ENCODE measurements at regions not wholly inside any gene's neighbourhood (a gene's known extent, or its start where the extent isn't known, plus 50 kb on each side); places are given as distances from the start of the nearest gene placed in this dataset.
"Not testable (repeated sequence)": the region's sequence is repeated elsewhere in the genome, so short reads cannot be mapped to it uniquely, and the experiment has no call there.

DNA sequence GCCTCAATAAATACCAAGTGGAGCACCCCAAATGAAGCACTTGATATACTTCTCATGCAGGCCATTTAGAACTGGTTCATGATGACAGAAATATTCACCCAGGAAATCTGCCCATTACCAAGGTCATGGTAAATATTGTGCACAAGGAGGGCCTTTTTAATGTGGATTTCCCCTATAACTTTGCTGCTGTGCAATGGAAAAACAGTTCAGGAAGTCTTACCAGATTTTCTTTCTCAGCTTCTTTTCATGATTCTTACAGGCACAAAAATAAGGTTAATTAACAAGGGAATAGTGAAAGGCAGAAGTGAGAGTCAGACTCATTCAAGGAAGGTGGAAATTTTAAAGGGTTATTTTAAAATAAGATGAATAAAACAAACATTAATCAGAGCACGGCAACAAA is 904.3 kb upstream of the GRIA3 start:
- TF ChIP-seq, protein P1, sequence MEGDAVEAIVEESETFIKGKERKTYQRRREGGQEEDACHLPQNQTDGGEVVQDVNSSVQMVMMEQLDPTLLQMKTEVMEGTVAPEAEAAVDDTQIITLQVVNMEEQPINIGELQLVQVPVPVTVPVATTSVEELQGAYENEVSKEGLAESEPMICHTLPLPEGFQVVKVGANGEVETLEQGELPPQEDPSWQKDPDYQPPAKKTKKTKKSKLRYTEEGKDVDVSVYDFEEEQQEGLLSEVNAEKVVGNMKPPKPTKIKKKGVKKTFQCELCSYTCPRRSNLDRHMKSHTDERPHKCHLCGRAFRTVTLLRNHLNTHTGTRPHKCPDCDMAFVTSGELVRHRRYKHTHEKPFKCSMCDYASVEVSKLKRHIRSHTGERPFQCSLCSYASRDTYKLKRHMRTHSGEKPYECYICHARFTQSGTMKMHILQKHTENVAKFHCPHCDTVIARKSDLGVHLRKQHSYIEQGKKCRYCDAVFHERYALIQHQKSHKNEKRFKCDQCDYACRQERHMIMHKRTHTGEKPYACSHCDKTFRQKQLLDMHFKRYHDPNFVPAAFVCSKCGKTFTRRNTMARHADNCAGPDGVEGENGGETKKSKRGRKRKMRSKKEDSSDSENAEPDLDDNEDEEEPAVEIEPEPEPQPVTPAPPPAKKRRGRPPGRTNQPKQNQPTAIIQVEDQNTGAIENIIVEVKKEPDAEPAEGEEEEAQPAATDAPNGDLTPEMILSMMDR (IDR thresholded peaks at IDR 0.05): no peak
- H3K4me1 ChIP-seq (ENCODE audit: insufficient read depth, low read length): no peaks in the 10 kb centered on the region
- no peak overlapping the region for H3K4me3 ChIP-seq (ENCODE audit: low read length)
- no peaks in the 10 kb centered on the region for H3K27me3 ChIP-seq (ENCODE audit: control insufficient read depth in 1 of 2, insufficient read depth in 2 of 2, low read length in 2 of 2)
- H3K36me3 Mint-ChIP-seq (ENCODE audit: low read depth): no peaks in the 10 kb centered on the region
- no peaks in the 10 kb centered on the region for H3K9me3 Mint-ChIP-seq
- no peak overlapping the region for H3K4me3 Mint-ChIP-seq
- H3K27me3 Mint-ChIP-seq: no peaks in the 10 kb centered on the region
- DNase-seq (no peak), ATAC-seq (ENCODE audit: poor library complexity) (no peak)
- intact Hi-C loops (cut with DNase I, micrococcal nuclease): no loop called here
- no peaks in the 10 kb centered on the region for H3K9me3 ChIP-seq (ENCODE audit: control insufficient read depth in 1 of 2, insufficient read depth in 1 of 2, low read length in 2 of 2)
- no peaks in the 10 kb centered on the region for H3K36me3 ChIP-seq (ENCODE audit: insufficient read depth, low read length)
- no peaks in the 10 kb centered on the region for H3K4me1 Mint-ChIP-seq (ENCODE audit: low read depth)
- ChIA-PET CTCF (no interaction called here), POLR2A (no interaction called here)
- no peak overlapping the region for H3K27ac Mint-ChIP-seq
- no peak overlapping the region for H3K27ac ChIP-seq (ENCODE audit: low read depth in 1 of 2, low read length in 2 of 2)

DNA sequence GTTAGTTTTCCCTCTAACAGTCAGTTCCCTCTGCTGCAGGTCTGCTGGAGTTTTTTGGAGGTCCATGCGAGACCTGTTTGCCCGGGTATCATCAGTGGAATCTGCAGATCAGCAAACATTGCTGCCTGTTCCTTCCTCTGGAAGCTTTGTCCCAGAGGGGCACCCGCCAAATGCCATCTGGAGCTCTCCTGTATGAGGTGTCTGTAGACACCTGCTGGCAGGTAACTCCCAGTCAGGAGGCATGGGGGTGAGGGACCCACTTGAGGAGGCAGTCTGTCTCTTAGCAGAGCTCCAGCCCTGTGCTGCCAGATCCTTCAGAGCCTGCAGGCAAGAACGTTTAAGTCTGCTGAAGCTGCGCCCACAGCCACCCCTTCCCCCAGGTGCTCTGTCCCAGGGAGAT is 884.3 kb upstream of the GRIA3 start:
- H3K36me3 Mint-ChIP-seq (ENCODE audit: low read depth); DNase-seq; ATAC-seq (ENCODE audit: poor library complexity); intact Hi-C loops (cut with DNase I, micrococcal nuclease); H3K27ac ChIP-seq (ENCODE audit: low read depth in 1 of 2, low read length in 2 of 2); H3K4me3 ChIP-seq (ENCODE audit: low read length); H3K27me3 Mint-ChIP-seq; H3K4me1 ChIP-seq (ENCODE audit: insufficient read depth, low read length); POLR2A ChIA-PET; H3K27ac Mint-ChIP-seq; H3K4me1 Mint-ChIP-seq (ENCODE audit: low read depth); H3K9me3 Mint-ChIP-seq; H3K4me3 Mint-ChIP-seq; H3K27me3 ChIP-seq (ENCODE audit: control insufficient read depth in 1 of 2, insufficient read depth in 2 of 2, low read length in 2 of 2); H3K9me3 ChIP-seq (ENCODE audit: control insufficient read depth in 1 of 2, insufficient read depth in 1 of 2, low read length in 2 of 2); H3K36me3 ChIP-seq (ENCODE audit: insufficient read depth, low read length): not testable (repeated sequence)
- CTCF ChIA-PET: interaction anchor here (0.6 kb wide), 1 partner anchor 1807 kb away, joined by 3 read pairs; no protein-coding TSS in a partner anchor

DNA sequence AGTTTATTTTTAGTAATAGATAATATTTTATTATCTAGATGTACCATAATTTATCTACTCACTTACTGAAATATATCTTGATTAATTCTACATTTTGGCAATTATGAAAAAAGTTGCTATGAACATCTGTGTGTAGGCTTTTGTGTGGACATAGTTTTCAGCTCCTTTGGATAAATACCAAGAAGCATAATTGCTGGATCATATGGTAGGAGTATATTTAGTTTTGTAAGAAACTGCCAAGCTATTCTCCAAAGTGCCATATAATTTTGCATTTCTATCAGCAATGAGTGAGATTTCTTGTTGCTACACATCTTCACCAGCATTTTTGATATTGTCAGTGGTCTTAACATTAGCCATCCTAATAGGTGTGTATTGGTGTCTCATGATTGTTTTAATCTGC is 882.6 kb upstream of the GRIA3 start:
- Histone ChIP-seq H3K36me3 (ENCODE audit: insufficient read depth, low read length) (no peaks in the 10 kb centered on the region), H3K27me3 (ENCODE audit: control insufficient read depth in 1 of 2, insufficient read depth in 2 of 2, low read length in 2 of 2) (no peaks in the 10 kb centered on the region), H3K4me3 (ENCODE audit: low read length) (no peak overlapping the region), H3K27ac (ENCODE audit: low read depth in 1 of 2, low read length in 2 of 2) (no peak overlapping the region), H3K4me1 (ENCODE audit: insufficient read depth, low read length) (no peaks in the 10 kb centered on the region), H3K9me3 (ENCODE audit: control insufficient read depth in 1 of 2, insufficient read depth in 1 of 2, low read length in 2 of 2) (peaks cover 0 to 5% of the 10 kb centered on the region in 2 experiments)
- H3K4me3 Mint-ChIP-seq: no peak overlapping the region
- no peaks in the 10 kb centered on the region for H3K27me3 Mint-ChIP-seq
- DNase-seq: no peak
- H3K27ac Mint-ChIP-seq: no peak overlapping the region
- H3K9me3 Mint-ChIP-seq: peaks cover 5% of the 10 kb centered on the region
- ChIA-PET CTCF (no interaction called here), POLR2A (no interaction called here)
- no peak for ATAC-seq (ENCODE audit: poor library complexity)
- H3K36me3 Mint-ChIP-seq (ENCODE audit: low read depth): no peaks in the 10 kb centered on the region
- intact Hi-C loops (cut with DNase I, micrococcal nuclease): no loop called here
- H3K4me1 Mint-ChIP-seq (ENCODE audit: low read depth): no peaks in the 10 kb centered on the region
- TF ChIP-seq, protein P1 (IDR thresholded peaks at IDR 0.05): no peak

DNA sequence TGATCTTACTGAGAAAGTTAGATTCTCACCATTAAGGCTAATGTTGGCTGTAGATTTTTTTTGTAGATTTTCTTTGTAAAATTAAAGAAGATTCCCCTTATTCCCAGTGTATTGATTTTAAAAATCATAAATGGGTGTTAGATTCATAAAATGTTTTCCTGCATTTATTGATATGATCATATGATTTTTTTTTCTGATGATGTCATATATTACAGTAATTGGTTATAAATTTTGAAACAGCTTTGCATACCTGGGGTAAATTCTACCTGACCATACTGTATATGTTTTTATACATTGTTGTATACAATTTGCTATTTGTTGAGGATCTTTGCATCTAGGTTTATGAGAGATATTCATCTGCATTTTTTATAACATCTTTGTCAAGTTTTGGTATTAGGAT is 880.3 kb upstream of the GRIA3 start:
- no peaks in the 10 kb centered on the region for H3K4me1 ChIP-seq (ENCODE audit: insufficient read depth, low read length)
- CTCF ChIA-PET: no interaction called here

More for the DNA sequence above, 880.3 kb upstream of the GRIA3 start:
- no peaks in the 10 kb centered on the region for H3K36me3 Mint-ChIP-seq (ENCODE audit: low read depth)
- peaks cover 5% of the 10 kb centered on the region for H3K9me3 Mint-ChIP-seq
- intact Hi-C loops (cut with DNase I, micrococcal nuclease): no loop called here
- Histone ChIP-seq H3K27ac (ENCODE audit: low read depth in 1 of 2, low read length in 2 of 2) (no peak overlapping the region), H3K36me3 (ENCODE audit: insufficient read depth, low read length) (no peaks in the 10 kb centered on the region), H3K4me3 (ENCODE audit: low read length) (no peak overlapping the region), H3K27me3 (ENCODE audit: control insufficient read depth in 1 of 2, insufficient read depth in 2 of 2, low read length in 2 of 2) (no peaks in the 10 kb centered on the region), H3K9me3 (ENCODE audit: control insufficient read depth in 1 of 2, insufficient read depth in 1 of 2, low read length in 2 of 2) (peaks cover 0 to 5% of the 10 kb centered on the region in 2 experiments)
- H3K4me3 Mint-ChIP-seq: no peak overlapping the region
- POLR2A ChIA-PET: no interaction called here
- TF ChIP-seq, protein P1 (IDR thresholded peaks at IDR 0.05): no peak
- H3K27ac Mint-ChIP-seq: no peak overlapping the region
- H3K27me3 Mint-ChIP-seq: no peaks in the 10 kb centered on the region
- no peak for DNase-seq
- no peak for ATAC-seq (ENCODE audit: poor library complexity)
- no peaks in the 10 kb centered on the region for H3K4me1 Mint-ChIP-seq (ENCODE audit: low read depth)
